DMS79 treated with DMSO at 0.1 percent for 48 hours (cell line): ENCODE measurements at regions not wholly inside any gene's neighbourhood (a gene's known extent, or its start where the extent isn't known, plus 50 kb on each side); places are given as distances from the start of the nearest gene placed in this dataset.

ENCODE experiments used
- DNase-seq: peaks from one replicate; lab custom pipeline; 2025; lab: John Stamatoyannopoulos, UW

GRCh38 chr3:102183623-102184022 is 251.2 kb upstream of the ZPLD1 start:
- no peak for DNase-seq

GRCh38 chr3:102189541-102189940 is 245.3 kb upstream of the ZPLD1 start:
- no peak for DNase-seq

GRCh38 chr3:102189956-102190723 is 244.7 kb upstream of the ZPLD1 start:
- no peak for DNase-seq

DNA sequence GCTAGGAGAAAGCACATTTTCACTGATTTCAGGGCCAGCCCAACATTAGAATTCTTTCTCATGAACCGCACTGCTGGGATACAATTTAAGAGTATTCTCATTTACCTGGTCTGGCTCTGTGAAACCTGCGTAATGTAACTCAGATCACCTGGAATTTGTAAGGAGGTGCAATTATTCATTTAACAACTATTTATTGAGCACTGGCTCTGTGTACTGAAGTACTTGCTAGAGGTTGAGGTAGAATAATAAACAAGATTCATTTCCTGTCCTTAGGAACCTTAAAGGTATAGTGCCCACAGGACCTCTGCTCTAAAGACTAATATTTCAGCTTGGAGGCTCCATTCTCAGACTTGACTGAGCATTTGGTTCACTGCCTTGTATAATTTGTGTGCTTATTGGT is 242.2 kb upstream of the ZPLD1 start:
- no peak for DNase-seq

GRCh38 chr3:102193255-102193654 is 241.6 kb upstream of the ZPLD1 start:
- no peak for DNase-seq

- no peak for DNase-seq
These were observed 240.8 kb upstream of the ZPLD1 start for GRCh38 chr3:102194001-102194400.

DNA sequence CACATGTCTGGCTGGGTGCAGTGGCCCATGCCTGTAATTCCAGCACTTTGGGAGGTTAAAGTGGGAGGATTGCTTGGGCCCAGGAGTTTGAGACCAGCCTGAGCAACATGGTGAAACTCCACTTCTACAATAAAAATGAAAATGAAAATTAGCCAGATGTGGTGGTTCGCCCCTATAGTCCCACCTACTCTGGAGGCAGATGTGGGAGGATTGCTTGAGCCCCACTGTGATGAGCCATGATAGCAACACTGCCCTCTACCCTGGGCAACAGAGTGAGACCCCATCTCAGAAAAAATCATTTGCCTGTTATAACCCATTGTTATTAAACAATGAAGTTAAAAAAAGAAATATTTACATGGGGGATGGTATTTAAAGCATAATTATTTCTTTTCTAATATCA is 240.1 kb upstream of the ZPLD1 start:
- no peak for DNase-seq

- DNase-seq: peak; percentile 58
These were observed 239.4 kb upstream of the ZPLD1 start for GRCh38 chr3:102195198-102195948.

- DNase-seq: no peak
These were observed 234.7 kb upstream of the ZPLD1 start for GRCh38 chr3:102200126-102200525.

- DNase-seq: no peak
These were observed 234.3 kb upstream of the ZPLD1 start for GRCh38 chr3:102200560-102200959.

DNA sequence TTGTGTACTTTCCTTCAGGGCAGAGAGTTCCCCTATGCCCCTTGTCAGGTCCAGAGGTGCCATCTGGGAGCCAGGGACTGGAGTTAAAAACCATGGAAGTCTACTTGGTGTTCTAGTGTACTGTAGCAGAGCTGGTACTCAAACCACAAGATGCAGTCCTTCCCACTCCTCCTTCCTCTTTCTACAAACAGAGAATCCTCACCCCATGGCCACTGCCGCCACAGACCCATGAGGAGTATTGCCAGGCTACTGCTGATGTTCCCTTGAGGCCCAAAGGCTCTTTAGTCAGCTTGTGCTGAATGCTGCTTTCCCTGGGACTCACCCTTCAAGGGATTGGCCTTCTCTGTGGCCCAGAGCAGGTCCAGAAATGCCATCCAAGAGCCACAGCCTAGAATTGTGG is 229.2 kb upstream of the ZPLD1 start:
- no peak for DNase-seq

GRCh38 chr3:102206511-102207031 is 228.2 kb upstream of the ZPLD1 start:
- peak; percentile 69 for DNase-seq

DNA sequence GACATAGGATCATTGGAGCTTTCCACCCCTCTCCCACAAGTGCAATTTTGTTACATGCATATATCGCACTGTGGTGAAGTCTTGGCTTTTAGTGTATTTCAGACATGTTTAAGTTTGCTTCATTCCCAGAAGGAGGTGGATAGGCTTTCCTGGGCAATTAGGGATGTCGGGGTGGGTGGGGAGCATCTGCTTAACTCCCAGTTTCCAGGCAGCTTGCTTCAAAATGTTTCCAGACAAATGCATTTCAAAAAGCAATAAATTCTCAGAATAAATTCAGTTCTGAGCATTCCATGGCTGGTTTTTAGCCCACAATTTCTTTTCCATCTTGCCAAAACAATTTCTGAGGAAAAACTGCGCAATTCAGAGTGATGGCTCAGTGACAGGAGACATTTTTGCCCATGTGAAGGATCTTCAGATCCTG is 227.7 kb upstream of the ZPLD1 start:
- no peak for DNase-seq

- no peak for DNase-seq
These were observed 219.6 kb upstream of the ZPLD1 start for GRCh38 chr3:102215166-102215565.

DNA sequence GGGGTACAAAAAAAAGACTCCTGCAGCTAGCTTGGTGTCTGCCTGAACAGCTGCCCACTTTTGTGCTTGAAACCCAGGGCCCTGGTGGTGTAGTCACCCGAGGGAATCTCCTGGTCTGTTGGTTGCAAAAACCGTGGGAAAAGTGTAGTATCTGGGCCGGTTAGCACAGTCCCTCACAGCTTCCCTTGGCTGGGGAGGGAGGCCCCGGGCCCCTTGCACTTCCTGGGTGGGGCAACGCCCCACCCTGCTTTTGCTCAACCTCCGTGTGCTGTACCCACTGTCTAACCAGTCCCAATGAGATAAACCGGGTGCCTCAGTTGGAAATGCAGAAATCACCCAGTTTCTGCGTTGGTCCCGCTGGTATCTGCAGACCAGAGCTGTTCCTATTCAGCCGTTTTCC is 211.7 kb upstream of the ZPLD1 start:
- DNase-seq: no peak

GRCh38 chr3:102224171-102224570 is 210.6 kb upstream of the ZPLD1 start:
- DNase-seq: no peak

DNA sequence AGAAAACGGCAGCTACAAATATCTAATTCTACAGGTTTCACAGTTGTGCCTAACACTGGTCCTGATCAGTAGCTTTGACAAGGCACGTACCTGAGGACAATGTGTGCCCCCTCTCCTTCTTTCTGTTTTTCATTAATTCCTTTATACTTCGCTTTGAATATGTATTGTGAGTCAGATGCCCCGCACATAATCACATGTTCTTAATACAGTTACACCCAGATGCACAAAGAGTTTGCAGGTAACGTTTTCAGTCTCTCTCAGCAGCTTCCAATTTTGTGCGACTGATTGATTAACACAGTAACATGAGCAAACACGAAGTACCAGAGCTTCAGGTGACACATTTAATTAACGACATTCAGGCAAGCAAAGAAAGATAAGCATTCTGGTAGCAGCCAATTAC is 209.8 kb upstream of the ZPLD1 start:
- DNase-seq: no peak

DNA sequence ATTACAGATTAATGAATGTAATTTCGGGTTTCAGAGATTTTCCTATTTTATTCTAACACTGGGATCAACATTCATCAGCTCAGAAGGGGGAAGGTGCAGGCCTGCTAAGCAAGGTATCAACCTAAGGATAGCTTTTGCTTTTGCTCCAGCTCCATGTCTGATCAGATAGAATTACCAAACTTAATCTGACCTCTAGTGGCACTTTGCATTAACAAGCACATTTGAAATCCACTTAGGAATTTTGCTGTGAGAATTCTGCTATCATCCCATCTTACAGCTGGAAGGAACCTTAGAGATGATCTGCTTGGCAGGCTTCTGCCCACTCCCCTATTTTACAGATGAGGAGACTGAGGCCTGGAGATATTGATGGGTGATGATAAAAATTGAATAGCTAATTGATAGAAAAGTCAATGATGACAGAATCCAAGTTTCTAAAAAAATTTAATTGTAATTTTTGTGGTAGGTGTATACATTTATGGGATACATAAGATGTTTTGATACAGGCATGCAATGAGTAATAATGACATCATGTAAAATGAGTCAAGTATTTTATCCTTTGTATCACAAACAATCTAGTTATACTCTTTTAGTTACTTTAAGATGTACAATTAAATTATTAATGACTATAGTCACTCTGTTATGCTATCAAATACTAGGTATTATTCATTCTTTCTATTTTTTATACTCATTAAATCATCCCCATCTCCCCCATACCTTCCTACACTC is 209.2 kb upstream of the ZPLD1 start:
- peak; percentile 76 for DNase-seq

GRCh38 chr3:102226463-102226862 is 208.4 kb upstream of the ZPLD1 start:
- no peak for DNase-seq

GRCh38 chr3:102229062-102229655 is 205.7 kb upstream of the ZPLD1 start:
- DNase-seq: peak; percentile 71

GRCh38 chr3:102230057-102230456 is 204.8 kb upstream of the ZPLD1 start:
- no peak for DNase-seq

DNA sequence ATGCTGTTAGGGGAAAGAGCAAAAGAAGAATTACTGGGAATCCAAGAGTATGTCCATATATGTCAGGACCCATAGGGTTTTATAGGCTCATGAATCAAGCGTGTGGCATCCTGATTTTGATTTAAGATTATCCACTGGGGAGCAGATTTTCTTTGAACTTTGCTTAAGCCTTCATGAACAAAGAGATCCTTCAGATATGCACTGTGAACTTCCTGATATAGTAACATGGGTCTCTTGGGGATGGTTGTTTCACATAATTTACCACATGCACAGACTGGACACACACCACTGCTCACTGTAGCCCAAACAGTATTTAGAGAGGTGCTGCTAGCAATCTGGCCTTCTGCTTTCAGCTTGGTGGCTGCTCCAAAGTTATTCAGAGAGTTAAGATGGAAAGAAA is 200.9 kb upstream of the ZPLD1 start:
- no peak for DNase-seq
